Uterus (tissue), 2 donors: ENCODE measurements at regions not wholly inside any gene's neighbourhood (a gene's known extent, or its start where the extent isn't known, plus 50 kb on each side); places are given as distances from the start of the nearest gene placed in this dataset.

Experiments
- CTCF ChIP-seq, 4 experiments: fragments of 200-600 bp in 2 of 4; fragments of 450-650 bp in 2 of 4; sonication (generic) in 2 of 4; IDR thresholded peaks; one replicate each; pipeline ENCODE4 v1.5.1; 2016 to 2019; ENCODE audit warnings: antibody characterized with exemption in 4 of 4, mild to moderate bottlenecking in 2 of 4, moderate library complexity in 1 of 4
- POLR2A ChIP-seq, 2 donors: fragments of 450-650 bp; IDR thresholded peaks; one replicate each; pipeline ENCODE4 v1.6.1; 2016; ENCODE audit warnings: antibody characterized with exemption in 2 of 2, mild to moderate bottlenecking in 1 of 2, moderate library complexity in 1 of 2

DNA sequence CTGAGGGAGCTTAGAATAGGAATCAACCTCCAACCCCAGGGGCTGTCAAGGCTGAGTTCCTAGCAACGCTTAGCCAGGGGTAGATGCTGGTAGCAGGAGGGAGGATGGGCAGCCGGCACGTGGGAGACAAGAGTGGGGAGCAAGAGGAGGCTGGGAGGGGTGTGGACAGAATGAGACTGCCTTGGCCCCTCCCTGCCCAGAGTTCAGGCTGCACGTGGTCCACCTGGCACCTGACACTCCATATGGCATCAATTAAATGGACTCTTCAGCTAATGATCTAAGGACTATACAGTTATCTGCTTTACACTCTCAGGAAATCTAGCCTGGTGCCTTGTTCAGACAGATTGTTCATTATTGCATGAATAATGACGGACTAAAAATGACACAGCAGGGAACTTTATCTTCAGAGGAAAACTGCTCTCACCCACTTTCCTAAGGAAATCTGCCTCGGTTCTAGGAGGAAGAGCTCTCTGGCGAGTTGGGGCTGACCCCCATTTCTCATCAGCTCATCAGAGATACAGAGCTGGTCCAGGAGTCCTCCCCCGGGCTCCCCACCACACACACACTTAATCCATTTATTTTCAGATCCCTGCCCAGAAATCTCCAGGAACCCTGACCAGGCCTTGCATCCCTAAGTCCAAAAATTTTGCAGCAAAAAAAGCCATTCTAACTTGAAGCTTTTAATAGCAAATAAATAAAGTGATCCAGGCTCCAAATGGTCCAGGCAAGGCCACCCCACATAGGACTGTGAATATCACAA lies 102.1 kb upstream of the CDC42EP3 start:
- TF ChIP-seq POLR2A (IDR thresholded peaks at IDR 0.05) = no peak
- TF ChIP-seq CTCF (IDR thresholded peaks at IDR 0.05) = no peak
